ENCODE measurements at regions not wholly inside any gene's neighbourhood (a gene's known extent, or its start where the extent isn't known, plus 50 kb on each side); places are given as distances from the start of the nearest gene placed in this dataset.

DNA sequence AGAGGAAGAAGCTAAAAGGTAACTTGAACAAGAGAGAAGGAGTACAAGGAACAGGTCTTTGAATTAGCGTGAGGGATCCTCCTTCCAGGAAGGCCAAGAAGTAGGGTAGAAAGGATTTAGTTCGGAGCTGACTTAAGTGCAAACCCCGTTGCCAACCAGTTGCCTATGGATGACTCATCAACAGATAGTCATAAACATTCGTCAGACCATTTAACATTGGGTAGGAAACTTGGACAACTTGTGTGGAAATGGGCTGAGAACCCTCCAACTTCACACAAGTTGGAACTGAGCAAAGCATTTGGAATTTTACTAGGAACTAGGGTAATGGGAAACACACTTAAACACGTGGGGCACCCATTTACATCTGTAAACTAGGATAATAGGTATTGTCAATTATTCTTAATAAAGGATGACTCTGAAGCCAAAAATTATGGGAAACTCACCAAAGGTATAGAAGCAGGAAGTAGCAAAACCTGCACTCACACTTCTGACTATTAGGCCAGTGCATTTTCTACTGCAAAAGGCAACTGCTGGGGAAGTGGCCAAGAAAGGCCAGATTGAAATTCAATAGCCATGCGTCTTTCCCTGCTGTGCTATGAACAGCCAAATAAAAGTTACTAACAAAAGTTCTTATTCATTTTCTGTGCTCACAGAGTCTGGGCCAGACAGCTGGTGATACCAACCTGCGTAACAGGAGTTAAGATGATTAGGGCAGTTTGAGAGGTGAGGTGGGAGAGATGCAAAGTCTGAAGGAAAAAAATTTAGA lies 174.5 kb upstream of the TMC3 start:
- 2% methylated on average over 7 of the region's 7 CpGs for WGBS (ENCODE audit: insufficient coverage, low coverage, missing lambda C conversion rate)
- FAIRE-seq = peak; percentile 66

More for the DNA sequence above, 174.5 kb upstream of the TMC3 start:
- Histone ChIP-seq H3K4me1 (replicated peaks in 1 of 2; ENCODE audit: control insufficient read depth in 2 of 2, insufficient read depth in 2 of 2, low read length in 2 of 2) (no peaks in the 10 kb centered on the region), H3K79me2 (ENCODE audit: control insufficient read depth, insufficient read depth, low read length) (no peaks in the 10 kb centered on the region), H3K9me1 (ENCODE audit: control insufficient read depth, insufficient read depth, low read length) (no peaks in the 10 kb centered on the region), H3K4me3 (no peak overlapping the region), H3K27ac (ENCODE audit: extremely low read depth, low read depth, low read length) (no peak overlapping the region), H3K27me3 (ENCODE audit: control insufficient read depth in 2 of 2, insufficient read depth in 2 of 2, low read length in 2 of 2) (peaks cover 0 to 2% of the 10 kb centered on the region in 2 experiments; a peak in 2 of 5 replicates), H3K36me3 (ENCODE audit: control insufficient read depth, insufficient read depth, low read length) (no peaks in the 10 kb centered on the region), H3K9me3 (replicated peaks; ENCODE audit: control insufficient read depth, insufficient read depth, low read depth, low read length) (no peaks in the 10 kb centered on the region), H4K20me1 (replicated peaks; ENCODE audit: control insufficient read depth, insufficient read depth, low read length) (no peaks in the 10 kb centered on the region), H3K4me2 (ENCODE audit: insufficient read depth, low read length) (no peak overlapping the region), H2AFZ (ENCODE audit: low read depth, low read length) (no peak overlapping the region), H3K9ac (ENCODE audit: insufficient read depth in 1 of 2, low read depth in 2 of 2, low read length in 2 of 2) (no peak overlapping the region)
- peak; percentile 69; the same call in 1 of the 2 replicates for TF ChIP-seq JUNB (CRISPR knock-in tag; conservative IDR thresholded peaks at IDR 0.05)
- TF ChIP-seq FOSL1 (tag; conservative IDR thresholded peaks at IDR 0.05) = peak; percentile 39; the same call in 1 of the 2 replicates
- peak; percentile 60; the same call in 1 of the 2 replicates for TF ChIP-seq JUND (IDR thresholded peaks at IDR 0.05; ENCODE audit: borderline replicate concordance, low read depth, low read length)
- peak; percentile 64; the same call in 2 of the 3 replicates for TF ChIP-seq JUND (tag; IDR thresholded peaks at IDR 0.05; ENCODE audit: borderline replicate concordance, low read depth, low read length)
- no peak for TF ChIP-seq SMC3 (conservative IDR thresholded peaks at IDR 0.05; ENCODE audit: insufficient read depth, low read depth, low read length)
- TF ChIP-seq, protein P1, sequence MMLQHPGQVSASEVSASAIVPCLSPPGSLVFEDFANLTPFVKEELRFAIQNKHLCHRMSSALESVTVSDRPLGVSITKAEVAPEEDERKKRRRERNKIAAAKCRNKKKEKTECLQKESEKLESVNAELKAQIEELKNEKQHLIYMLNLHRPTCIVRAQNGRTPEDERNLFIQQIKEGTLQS (IDR thresholded peaks at IDR 0.05) = peak; percentile 79
- TF ChIP-seq, protein P1 (CRISPR knock-in tag; conservative IDR thresholded peaks at IDR 0.05) = no peak
- TF ChIP-seq SMARCC2 (IDR thresholded peaks at IDR 0.05; ENCODE audit: low read depth) = no peak
- no peak for DNase-seq (ENCODE audit: extremely low read depth in 1 of 4, low spot score in 3 of 4)
- no TSS peak for BruUV-seq (replicated peaks)
- ChIA-PET CTCF (ENCODE audit: low intra/inter-chr PET ratio) (no interaction called here), POLR2A (no interaction called here)
- in situ Hi-C loops (cut with MboI) = no loop called here
- intact Hi-C loops (cut with micrococcal nuclease) = no loop called here
- no peak for ATAC-seq
